HEK293 (cell line): ENCODE measurements at regions not wholly inside any gene's neighbourhood (a gene's known extent, or its start where the extent isn't known, plus 50 kb on each side); places are given as distances from the start of the nearest gene placed in this dataset.

Experiments used
- CTCF ChIA-PET: fragments of 350-600 bp; formaldehyde crosslinking; extraction: SDS; loops from one replicate; lab custom pipeline; 2021; ENCODE audit warnings: antibody characterized with exemption; lab: Yijun Ruan, JAX
- POLR2A ChIA-PET: fragments of 300-600 bp; formaldehyde crosslinking; extraction: SDS; loops from one replicate; lab custom pipeline; 2020; ENCODE audit warnings: antibody characterized with exemption, inconsistent platforms; lab: Yijun Ruan, JAX
- H3K27ac ChIP-seq: fragments of 200-500 bp; sonication (Bioruptor generic); 2 replicates; pipeline ENCODE4 v1.5.1; 2014; ENCODE audit warnings: low read depth, low read length, control low read depth, inconsistent platforms; ENCODE audit errors: extremely low read depth
- H3K36me3 ChIP-seq, 2 experiments: fragments of 200-500 bp in 1 of 2; sonication (Bioruptor generic) in 1 of 2; 1 replicate in 1 of 2; 2 replicates in 1 of 2; pipeline ENCODE4 v1.5.1; 2014 to 2017; ENCODE audit warnings: inconsistent platforms in 2 of 2, low read length in 2 of 2; ENCODE audit not compliant: control insufficient read depth in 2 of 2, insufficient read depth in 1 of 2
- H3K4me1 ChIP-seq: fragments of 200-500 bp; sonication (Bioruptor generic); 2 replicates; pipeline ENCODE4 v1.5.1; 2014; ENCODE audit warnings: mild to moderate bottlenecking, low read length, inconsistent platforms; ENCODE audit not compliant: control insufficient read depth, insufficient read depth
- H3K4me3 ChIP-seq: 2 replicates; pipeline ENCODE4 v1.5.1; 2011; ENCODE audit warnings: low read depth, mild to moderate bottlenecking, control low read depth, low read length, moderate library complexity
- H3K9me3 ChIP-seq: fragments of 200-500 bp; sonication (Bioruptor generic); 2 replicates; pipeline ENCODE4 v1.5.1; 2014; ENCODE audit warnings: low read depth, low read length, inconsistent platforms; ENCODE audit not compliant: control insufficient read depth, insufficient read depth
- ATF2 ChIP-seq: fragments of 450-650 bp; formaldehyde crosslinking; IDR thresholded peaks from 2 replicates; pipeline ENCODE4 v1.5.1; 2016; ENCODE audit warnings: missing biosample characterization, missing genetic modification characterization, low read depth
- CTCF ChIP-seq: fragments of 450-650 bp; formaldehyde crosslinking; IDR thresholded peaks from 2 replicates; pipeline ENCODE4 v1.5.1; 2016; ENCODE audit warnings: missing biosample characterization, missing genetic modification characterization
- FEZF1 ChIP-seq: fragments of 450-650 bp; formaldehyde crosslinking; IDR thresholded peaks from 2 replicates; pipeline ENCODE4 v1.5.1; 2016; ENCODE audit warnings: missing biosample characterization, missing genetic modification characterization
- KLF7 ChIP-seq: fragments of 450-650 bp; formaldehyde crosslinking; IDR thresholded peaks from 2 replicates; pipeline ENCODE4 v1.5.1; 2016; ENCODE audit warnings: missing biosample characterization, missing genetic modification characterization, borderline replicate concordance
- PATZ1 ChIP-seq: fragments of 450-650 bp; formaldehyde crosslinking; IDR thresholded peaks from 2 replicates; pipeline ENCODE4 v1.5.1; 2016; ENCODE audit warnings: missing biosample characterization, missing genetic modification characterization
- PRDM10 ChIP-seq: fragments of 450-650 bp; formaldehyde crosslinking; IDR thresholded peaks from 2 replicates; pipeline ENCODE4 v1.5.1; 2016; ENCODE audit warnings: missing biosample characterization, missing genetic modification characterization
- ZBTB17 ChIP-seq: fragments of 450-650 bp; formaldehyde crosslinking; IDR thresholded peaks from 2 replicates; pipeline ENCODE4 v1.5.1; 2016; ENCODE audit warnings: missing biosample characterization, missing genetic modification characterization
- ZBTB44 ChIP-seq: fragments of 450-650 bp; IDR thresholded peaks from 2 replicates; pipeline ENCODE4 v1.5.1; 2018; ENCODE audit warnings: missing biosample characterization, mild to moderate bottlenecking, missing genetic modification characterization
- ZNF394 ChIP-seq: fragments of 450-650 bp; formaldehyde crosslinking; IDR thresholded peaks from 2 replicates; pipeline ENCODE4 v1.5.1; 2016; ENCODE audit warnings: missing biosample characterization, missing genetic modification characterization, mild to moderate bottlenecking, moderate library complexity, borderline replicate concordance
- ZNF398 ChIP-seq: fragments of 450-650 bp; formaldehyde crosslinking; IDR thresholded peaks from 2 replicates; pipeline ENCODE4 v1.5.1; 2017; ENCODE audit warnings: missing biosample characterization, missing genetic modification characterization
- ZNF518A ChIP-seq: fragments of 450-650 bp; formaldehyde crosslinking; conservative IDR thresholded peaks from 2 replicates; pipeline ENCODE4 v1.5.1; 2016; ENCODE audit warnings: low read depth, missing biosample characterization, missing genetic modification characterization
- ZNF660 ChIP-seq: fragments of 450-650 bp; IDR thresholded peaks from 2 replicates; pipeline ENCODE4 v1.5.1; 2018; ENCODE audit warnings: missing biosample characterization, mild to moderate bottlenecking, missing genetic modification characterization
- ZNF76 ChIP-seq: fragments of 450-650 bp; formaldehyde crosslinking; IDR thresholded peaks from 2 replicates; pipeline ENCODE4; 2016; ENCODE audit warnings: low read depth, missing biosample characterization, missing genetic modification characterization, borderline replicate concordance
- ZSCAN5A ChIP-seq: fragments of 450-650 bp; formaldehyde crosslinking; IDR thresholded peaks from 2 replicates; pipeline ENCODE4 v1.5.1; 2016; ENCODE audit warnings: missing biosample characterization, missing genetic modification characterization

- peak; percentile 47; the same call in 1 of the 2 replicates for TF ChIP-seq ZNF394 (tag by site-specific recombination)
- 0 out of 2 replicates have a peak, but pooled peaks have one; percentile 35 for TF ChIP-seq PRDM10 (tag by site-specific recombination)
- no peak for TF ChIP-seq FEZF1 (tag by site-specific recombination)
- peak; percentile 79; the same call in 1 of the 2 replicates for TF ChIP-seq ZNF660 (tag by site-specific recombination)
- no peak for TF ChIP-seq ZSCAN5A (tag by site-specific recombination)
- 0 out of 2 replicates have a peak, but pooled peaks have one; percentile 15 for TF ChIP-seq ATF2
- no peak for TF ChIP-seq KLF7 (tag by site-specific recombination)
- TF ChIP-seq ZNF398 (tag by site-specific recombination): peak; percentile 34; the same call in 1 of the 2 replicates
- peak; percentile 39; the same call in 1 of the 2 replicates for TF ChIP-seq PATZ1 (tag by site-specific recombination)
- TF ChIP-seq ZBTB44: no peak
- TF ChIP-seq ZBTB17 (tag by site-specific recombination): peak; percentile 66
Observed at GRCh38 chr2:207311316-207312005, 145.7 kb upstream of the KLF7 start (continued).

GRCh38 chr2:207312006-207312356 is 146.2 kb upstream of the KLF7 start:
- Histone ChIP-seq H3K9me3 (no peaks in the 10 kb centered on the region), H3K36me3 (no peaks in the 10 kb centered on the region), H3K27ac (no peak overlapping the region), H3K4me3 (no peak overlapping the region), H3K4me1 (no peaks in the 10 kb centered on the region)
- ChIA-PET CTCF (no interaction called here), POLR2A (no interaction called here)
- TF ChIP-seq ZNF76: no peak
- no peak for TF ChIP-seq CTCF (tag by site-specific recombination)
- TF ChIP-seq ZNF518A: no peak
